ENCODE measurements at regions not wholly inside any gene's neighbourhood (a gene's known extent, or its start where the extent isn't known, plus 50 kb on each side); places are given as distances from the start of the nearest gene placed in this dataset.
"Not testable (repeated sequence)": the region's sequence is repeated elsewhere in the genome, so short reads cannot be mapped to it uniquely, and the experiment has no call there.

DNA sequence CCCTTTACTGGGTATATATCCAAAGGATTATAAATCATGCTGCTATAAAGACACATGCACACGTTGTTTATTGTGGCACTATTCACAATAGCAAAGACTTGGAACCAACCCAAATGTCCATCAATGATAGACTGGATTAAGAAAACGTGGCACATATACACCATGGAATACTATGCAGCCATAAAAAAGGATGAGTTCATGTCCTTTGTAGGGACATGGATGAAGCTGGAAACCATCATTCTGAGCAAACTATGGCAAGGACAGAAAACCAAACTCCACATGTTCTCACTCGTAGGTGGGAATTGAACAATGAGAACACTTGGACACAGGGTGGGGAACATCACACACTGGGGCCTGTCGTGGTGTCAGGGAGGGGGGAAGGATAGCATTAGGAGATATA, 59.2 kb downstream of the CXorf49B start:
- DNase-seq; H3K4me3 Mint-ChIP-seq; H3K36me3 Mint-ChIP-seq (ENCODE audit: low read depth); H3K27ac Mint-ChIP-seq; H3K4me1 Mint-ChIP-seq; H3K27me3 Mint-ChIP-seq (ENCODE audit: low read depth, poor library complexity): not testable (repeated sequence)
- peaks cover 57% of the 10 kb centered on the region for H3K9me3 Mint-ChIP-seq

DNA sequence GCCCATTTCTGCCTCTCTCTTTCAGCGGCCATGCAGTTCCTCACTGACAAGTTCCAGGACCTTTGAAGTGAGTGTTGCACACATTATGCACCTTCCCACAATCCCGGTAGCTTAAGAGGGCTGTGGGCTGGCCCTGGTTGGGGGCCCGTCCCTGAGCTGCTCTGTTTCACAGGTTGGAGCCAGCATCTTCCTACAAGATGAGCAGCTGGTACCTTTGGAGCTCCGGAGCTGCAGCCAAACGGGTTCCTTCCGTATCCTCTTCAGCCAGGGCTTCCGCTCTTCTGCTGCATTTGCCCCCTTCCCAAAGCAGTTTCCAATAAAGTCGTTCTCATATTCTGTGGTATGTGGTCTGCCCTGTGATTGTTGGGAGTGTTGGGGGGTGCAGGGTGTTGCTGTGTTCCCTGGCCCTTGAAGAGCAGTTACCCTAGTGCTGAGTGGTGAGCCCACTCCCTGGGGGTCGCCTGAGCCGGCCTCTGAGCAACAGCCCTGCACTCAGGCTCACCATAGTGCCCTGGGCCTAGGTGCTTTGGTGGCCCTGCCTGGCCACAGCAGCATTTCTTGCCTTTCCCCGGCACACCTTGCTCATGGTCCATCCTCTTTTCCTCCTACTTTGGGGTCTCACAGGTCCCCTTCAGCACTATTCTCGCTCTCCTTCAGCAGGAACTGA, 60.4 kb downstream of the CXorf49B start:
- no peak for DNase-seq
- no peak overlapping the region for H3K27ac Mint-ChIP-seq
- TF ChIP-seq, protein P1, sequence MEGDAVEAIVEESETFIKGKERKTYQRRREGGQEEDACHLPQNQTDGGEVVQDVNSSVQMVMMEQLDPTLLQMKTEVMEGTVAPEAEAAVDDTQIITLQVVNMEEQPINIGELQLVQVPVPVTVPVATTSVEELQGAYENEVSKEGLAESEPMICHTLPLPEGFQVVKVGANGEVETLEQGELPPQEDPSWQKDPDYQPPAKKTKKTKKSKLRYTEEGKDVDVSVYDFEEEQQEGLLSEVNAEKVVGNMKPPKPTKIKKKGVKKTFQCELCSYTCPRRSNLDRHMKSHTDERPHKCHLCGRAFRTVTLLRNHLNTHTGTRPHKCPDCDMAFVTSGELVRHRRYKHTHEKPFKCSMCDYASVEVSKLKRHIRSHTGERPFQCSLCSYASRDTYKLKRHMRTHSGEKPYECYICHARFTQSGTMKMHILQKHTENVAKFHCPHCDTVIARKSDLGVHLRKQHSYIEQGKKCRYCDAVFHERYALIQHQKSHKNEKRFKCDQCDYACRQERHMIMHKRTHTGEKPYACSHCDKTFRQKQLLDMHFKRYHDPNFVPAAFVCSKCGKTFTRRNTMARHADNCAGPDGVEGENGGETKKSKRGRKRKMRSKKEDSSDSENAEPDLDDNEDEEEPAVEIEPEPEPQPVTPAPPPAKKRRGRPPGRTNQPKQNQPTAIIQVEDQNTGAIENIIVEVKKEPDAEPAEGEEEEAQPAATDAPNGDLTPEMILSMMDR (IDR thresholded peaks at IDR 0.05) = no peak
- no peaks in the 10 kb centered on the region for H3K36me3 Mint-ChIP-seq (ENCODE audit: low read depth)
- H3K9me3 Mint-ChIP-seq = peaks cover 45% of the 10 kb centered on the region
- no peak overlapping the region for H3K4me3 Mint-ChIP-seq
- H3K4me1 Mint-ChIP-seq = no peaks in the 10 kb centered on the region
- no peaks in the 10 kb centered on the region for H3K27me3 Mint-ChIP-seq (ENCODE audit: low read depth, poor library complexity)

DNA sequence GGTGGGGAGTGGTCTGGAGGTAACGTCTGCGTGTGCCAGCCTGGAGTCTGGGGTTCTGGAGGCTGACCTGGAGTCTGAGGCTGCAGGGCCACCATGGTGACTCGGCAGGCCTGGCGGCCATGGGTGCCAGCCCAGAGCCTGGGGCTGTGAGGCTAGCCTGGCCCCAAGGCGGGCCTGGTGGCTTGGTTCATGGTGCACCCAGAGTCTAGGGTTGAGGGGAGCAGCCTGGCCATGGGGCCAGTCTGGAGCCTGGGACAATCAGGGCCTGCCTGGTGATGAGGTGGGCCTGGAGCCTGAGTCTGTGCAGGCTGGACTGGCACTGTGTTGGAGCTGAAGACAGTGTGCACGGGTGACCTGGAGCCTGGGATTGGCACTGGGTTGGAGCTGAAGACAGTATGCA, 64.9 kb downstream of the CXorf49B start:
- Mint-ChIP-seq H3K4me1 (peaks cover 7% of the 10 kb centered on the region), H3K9me3 (peaks cover 47% of the 10 kb centered on the region), H3K4me3 (no peak overlapping the region), H3K36me3 (ENCODE audit: low read depth) (no peaks in the 10 kb centered on the region), H3K27ac (no peak overlapping the region), H3K27me3 (ENCODE audit: low read depth, poor library complexity) (peaks cover 13% of the 10 kb centered on the region)
- TF ChIP-seq, protein P1 (IDR thresholded peaks at IDR 0.05) = no peak
- no peak for DNase-seq

DNA sequence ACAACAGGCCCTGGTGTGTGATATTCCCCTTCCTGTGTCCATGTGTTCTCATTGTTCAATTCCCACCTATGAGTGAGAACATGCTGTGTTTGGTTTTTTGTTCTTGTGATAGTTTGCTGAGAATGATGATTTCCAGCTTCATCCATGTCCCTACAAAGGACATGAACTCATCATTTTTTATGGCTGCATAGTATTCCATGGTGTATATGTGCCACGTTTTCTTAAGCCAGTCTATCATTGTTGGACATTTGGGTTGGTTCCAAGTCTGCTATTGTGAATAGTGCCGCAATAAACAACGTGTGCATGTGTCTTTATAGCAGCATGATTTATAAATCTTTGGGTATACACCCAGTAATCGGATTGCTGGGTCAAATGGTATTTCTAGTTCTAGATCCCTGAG, 72.6 kb upstream of the NHSL2 start:
- H3K9me3 Mint-ChIP-seq = peaks cover 61% of the 10 kb centered on the region
- H3K27ac Mint-ChIP-seq; DNase-seq; H3K36me3 Mint-ChIP-seq (ENCODE audit: low read depth); H3K4me3 Mint-ChIP-seq; H3K4me1 Mint-ChIP-seq; H3K27me3 Mint-ChIP-seq (ENCODE audit: low read depth, poor library complexity): not testable (repeated sequence)

DNA sequence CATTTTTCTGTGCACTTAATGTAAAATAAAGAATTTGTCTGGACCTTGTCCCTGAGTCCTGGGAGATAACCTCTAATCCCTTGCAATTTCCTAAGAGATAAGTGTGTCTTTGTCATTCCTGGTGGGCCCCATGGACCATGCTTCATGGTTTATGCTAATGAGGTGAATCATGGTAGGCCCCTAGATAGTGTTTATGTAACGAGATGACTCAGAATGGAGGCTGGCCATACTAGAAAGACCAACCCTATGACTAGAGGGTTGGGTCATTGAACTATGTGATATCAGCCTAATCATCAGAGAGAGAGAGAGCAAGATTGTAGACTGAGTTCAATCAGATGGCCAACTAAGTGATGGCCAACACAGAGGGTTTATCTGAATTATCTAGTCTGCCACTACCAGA, 64.2 kb upstream of the NHSL2 start:
- no peak for DNase-seq
- H3K4me1 Mint-ChIP-seq = no peaks in the 10 kb centered on the region
- TF ChIP-seq, protein P1 (IDR thresholded peaks at IDR 0.05) = no peak
- H3K9me3 Mint-ChIP-seq = peaks cover 62% of the 10 kb centered on the region
- H3K4me3 Mint-ChIP-seq = no peak overlapping the region
- no peak overlapping the region for H3K27ac Mint-ChIP-seq
- H3K36me3 Mint-ChIP-seq (ENCODE audit: low read depth) = no peaks in the 10 kb centered on the region
- H3K27me3 Mint-ChIP-seq (ENCODE audit: low read depth, poor library complexity) = peaks cover 3% of the 10 kb centered on the region

DNA sequence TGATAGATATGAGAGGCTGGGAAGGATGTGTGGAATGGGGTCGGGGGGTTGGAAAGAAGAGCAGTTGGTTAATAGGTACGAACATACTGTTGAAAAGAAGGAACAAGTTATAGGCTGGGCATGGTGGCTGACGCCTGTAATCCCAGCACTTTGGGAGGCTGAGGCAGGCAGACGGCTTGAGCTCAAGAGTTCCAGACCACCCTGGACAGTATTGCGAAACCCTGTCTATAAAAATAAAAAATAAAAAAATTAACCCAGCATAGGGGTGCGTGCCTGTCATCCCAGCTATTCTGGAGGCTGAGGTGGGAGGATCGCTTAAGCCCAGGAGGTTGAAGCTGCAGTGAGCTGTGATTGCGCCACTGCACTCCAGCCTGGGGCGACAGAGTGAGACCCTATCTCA, 58.5 kb upstream of the NHSL2 start:
- no peak overlapping the region for H3K4me3 Mint-ChIP-seq
- peaks cover 63% of the 10 kb centered on the region for H3K9me3 Mint-ChIP-seq
- no peaks in the 10 kb centered on the region for H3K36me3 Mint-ChIP-seq (ENCODE audit: low read depth)
- H3K27ac Mint-ChIP-seq = no peak overlapping the region
- peaks cover 6% of the 10 kb centered on the region for H3K27me3 Mint-ChIP-seq (ENCODE audit: low read depth, poor library complexity)
- DNase-seq = no peak
- TF ChIP-seq, protein P1 (IDR thresholded peaks at IDR 0.05) = no peak
- no peaks in the 10 kb centered on the region for H3K4me1 Mint-ChIP-seq

DNA sequence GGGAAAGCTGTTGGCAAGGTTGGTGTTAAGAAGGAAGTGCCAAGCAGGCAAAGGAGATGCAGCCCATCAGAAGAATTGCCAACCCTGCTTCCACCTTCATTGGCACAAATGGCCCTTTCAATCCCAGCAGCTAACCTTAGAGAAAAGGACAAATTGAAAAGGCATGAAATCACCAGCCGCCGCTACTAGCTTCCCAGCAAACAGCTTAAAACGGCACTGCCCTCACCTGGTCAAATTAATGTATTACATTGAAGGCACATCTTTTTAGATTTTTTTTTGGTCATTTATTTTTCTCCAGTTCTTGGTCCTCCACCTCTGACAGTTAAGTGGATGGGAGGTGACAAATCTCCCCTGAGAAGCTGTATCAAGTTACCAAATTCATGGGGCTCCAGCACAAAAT, 51.0 kb upstream of the NHSL2 start:
- TF ChIP-seq, protein P1 (IDR thresholded peaks at IDR 0.05) = peak; percentile 52
- peak; percentile 45 for DNase-seq
- Mint-ChIP-seq H3K4me3 (no peak overlapping the region), H3K4me1 (no peaks in the 10 kb centered on the region), H3K27ac (no peak overlapping the region), H3K36me3 (ENCODE audit: low read depth) (no peaks in the 10 kb centered on the region), H3K9me3 (peaks cover 49% of the 10 kb centered on the region), H3K27me3 (ENCODE audit: low read depth, poor library complexity) (peaks cover 8% of the 10 kb centered on the region)
